ENCODE measurements at regions not wholly inside any gene's neighbourhood (a gene's known extent, or its start where the extent isn't known, plus 50 kb on each side); places are given as distances from the start of the nearest gene placed in this dataset.

DNA sequence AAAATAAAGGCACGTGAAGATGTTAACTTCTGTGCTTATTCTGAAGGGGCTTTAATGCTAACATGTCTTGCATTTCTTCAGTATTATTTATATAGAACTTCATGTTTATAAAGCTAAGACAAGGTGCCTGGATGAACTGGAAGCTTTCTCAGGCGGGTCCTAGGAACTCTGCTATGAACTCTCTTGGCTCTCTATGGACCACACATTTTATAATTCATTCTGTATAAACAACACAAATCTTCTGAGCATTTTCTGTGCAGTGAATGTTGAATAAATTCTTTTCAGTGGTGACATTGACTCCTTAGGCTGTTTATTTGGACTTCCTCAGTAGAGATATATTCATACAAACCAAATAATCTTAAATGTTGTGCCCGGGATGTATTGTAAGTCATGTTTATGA is 79.6 kb downstream of the TRIL start:
- no peak overlapping the region for H3K4me2 ChIP-seq (ENCODE audit: low read depth, low read length)
- no peak overlapping the region for H2AFZ ChIP-seq (replicated peaks; ENCODE audit: low read length, poor library complexity)
- H3K9ac ChIP-seq (ENCODE audit: low read depth, low read length) = no peak overlapping the region
- no peaks in the 10 kb centered on the region for H3K9me1 ChIP-seq (ENCODE audit: insufficient read depth, low read length)
- H4K91ac ChIP-seq (ENCODE audit: insufficient read depth, low read depth, low read length) = no peak overlapping the region
- no peak overlapping the region for H3K4ac ChIP-seq (ENCODE audit: low read depth, low read length)
- no peak overlapping the region for H4K5ac ChIP-seq (ENCODE audit: low read depth, low read length)
- no peak overlapping the region for H2AK5ac ChIP-seq (ENCODE audit: low read depth, low read length)
- H3K14ac ChIP-seq (replicated peaks; ENCODE audit: low read depth, low read length) = no peak overlapping the region
- BruUV-seq (replicated peaks) = no TSS peak
- H2BK5ac ChIP-seq (ENCODE audit: low read depth, low read length, poor library complexity, severe bottlenecking) = no peak overlapping the region
- H4K8ac ChIP-seq (ENCODE audit: low read depth in 2 of 2, low read length in 2 of 2) = no peak overlapping the region
- TF ChIP-seq FOS (IDR thresholded peaks at IDR 0.05; ENCODE audit: low read depth, low read length) (no peak), POLR2A (IDR thresholded peaks at IDR 0.05; ENCODE audit: low read depth, low read length) (no peak), MAZ (IDR thresholded peaks at IDR 0.05; ENCODE audit: borderline replicate concordance, low read depth, low read length) (no peak), CHD1 (IDR thresholded peaks at IDR 0.05; ENCODE audit: low read depth, low read length) (no peak), SMC3 (IDR thresholded peaks at IDR 0.05; ENCODE audit: low read depth, low read length) (no peak), ELK1 (IDR thresholded peaks at IDR 0.05; ENCODE audit: borderline replicate concordance, low read depth, low read length) (no peak), RCOR1 (IDR thresholded peaks at IDR 0.05; ENCODE audit: insufficient replicate concordance, low read length) (no peak), USF2 (IDR thresholded peaks at IDR 0.05; ENCODE audit: low read depth, low read length) (no peak), BHLHE40 (IDR thresholded peaks at IDR 0.05; ENCODE audit: low read depth, low read length) (no peak), RFX5 (IDR thresholded peaks at IDR 0.05; ENCODE audit: low read depth, low read length) (no peak), MAFK (IDR thresholded peaks at IDR 0.05; ENCODE audit: low read depth, low read length) (no peak), RAD21 (IDR thresholded peaks at IDR 0.05; ENCODE audit: low read length) (no peak), CEBPB (IDR thresholded peaks at IDR 0.05; ENCODE audit: low read depth, low read length) (no peak), MXI1 (IDR thresholded peaks at IDR 0.05; ENCODE audit: borderline replicate concordance, low read depth, low read length) (no peak), NFE2L2 (IDR thresholded peaks at IDR 0.05; ENCODE audit: low read depth, low read length) (no peak)
- TF ChIP-seq, protein P1, sequence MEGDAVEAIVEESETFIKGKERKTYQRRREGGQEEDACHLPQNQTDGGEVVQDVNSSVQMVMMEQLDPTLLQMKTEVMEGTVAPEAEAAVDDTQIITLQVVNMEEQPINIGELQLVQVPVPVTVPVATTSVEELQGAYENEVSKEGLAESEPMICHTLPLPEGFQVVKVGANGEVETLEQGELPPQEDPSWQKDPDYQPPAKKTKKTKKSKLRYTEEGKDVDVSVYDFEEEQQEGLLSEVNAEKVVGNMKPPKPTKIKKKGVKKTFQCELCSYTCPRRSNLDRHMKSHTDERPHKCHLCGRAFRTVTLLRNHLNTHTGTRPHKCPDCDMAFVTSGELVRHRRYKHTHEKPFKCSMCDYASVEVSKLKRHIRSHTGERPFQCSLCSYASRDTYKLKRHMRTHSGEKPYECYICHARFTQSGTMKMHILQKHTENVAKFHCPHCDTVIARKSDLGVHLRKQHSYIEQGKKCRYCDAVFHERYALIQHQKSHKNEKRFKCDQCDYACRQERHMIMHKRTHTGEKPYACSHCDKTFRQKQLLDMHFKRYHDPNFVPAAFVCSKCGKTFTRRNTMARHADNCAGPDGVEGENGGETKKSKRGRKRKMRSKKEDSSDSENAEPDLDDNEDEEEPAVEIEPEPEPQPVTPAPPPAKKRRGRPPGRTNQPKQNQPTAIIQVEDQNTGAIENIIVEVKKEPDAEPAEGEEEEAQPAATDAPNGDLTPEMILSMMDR (conservative IDR thresholded peaks at IDR 0.05; ENCODE audit: low read depth, low read length) = no peak
- in situ Hi-C loops (cut with MboI; ENCODE audit: low sequenced_read_pairs) = no loop called here
- no peak overlapping the region for H2AK9ac ChIP-seq (replicated peaks; ENCODE audit: low read depth, low read length, poor library complexity)
- no peak overlapping the region for H3K27ac ChIP-seq (ENCODE audit: insufficient read depth, low read length)
- no peaks in the 10 kb centered on the region for H3K4me1 ChIP-seq (ENCODE audit: control insufficient read depth, insufficient read depth, low read length)
- DNase-seq (no peak), ATAC-seq (ENCODE audit: low read depth) (peak; percentile 21; the same call in 1 of the 2 replicates)
- intact Hi-C loops (cut with micrococcal nuclease) = no loop called here
- H3K56ac ChIP-seq (ENCODE audit: extremely low read depth, insufficient read depth, low read length) = no peak overlapping the region
- ChIA-PET CTCF (no interaction called here), POLR2A (ENCODE audit: unreplicated experiment) (no interaction called here)
- no peak overlapping the region for H2BK120ac ChIP-seq (ENCODE audit: low read depth, low read length)
- H3K4me3 ChIP-seq (ENCODE audit: insufficient read depth, low read depth, low read length) = no peak overlapping the region
- H2BK20ac ChIP-seq (ENCODE audit: low read depth, low read length) = no peak overlapping the region
- no peaks in the 10 kb centered on the region for H4K20me1 ChIP-seq (ENCODE audit: insufficient read depth, low read length)
- no peak overlapping the region for H2BK15ac ChIP-seq (ENCODE audit: low read depth, low read length)
- H3K27me3 ChIP-seq (ENCODE audit: control insufficient read depth, insufficient read depth, low read length) = peaks cover 15% of the 10 kb centered on the region
- H3K79me1 ChIP-seq (ENCODE audit: low read depth in 1 of 2, low read length in 2 of 2) = no peaks in the 10 kb centered on the region
- no peak overlapping the region for H3K23ac ChIP-seq (ENCODE audit: low read depth, low read length)
- H3K36me3 ChIP-seq (ENCODE audit: control insufficient read depth, insufficient read depth, low read length) = no peaks in the 10 kb centered on the region
- H3K18ac ChIP-seq (ENCODE audit: low read depth, low read length) = no peak overlapping the region
- dilution Hi-C loops (cut with HindIII; ENCODE audit: low sequenced_read_pairs, unreplicated experiment) = no loop called here
- no CpG with 5 or more reads among the region's 3 CpGs for WGBS, 2 experiments (ENCODE audit: extremely low coverage in 2 of 2, insufficient read length in 1 of 2)
- H3K9me3 ChIP-seq (ENCODE audit: control insufficient read depth, insufficient read depth, low read length) = no peaks in the 10 kb centered on the region

Measured in IMR-90 (cell line).